ENCODE measurements at regions not wholly inside any gene's neighbourhood (a gene's known extent, or its start where the extent isn't known, plus 50 kb on each side); places are given as distances from the start of the nearest gene placed in this dataset.

GRCh38 chr15:31590609-31591008, 264.0 kb downstream of the KLF13 start:
- POLR2A ChIA-PET, result no interaction called here
- DNase-seq (no peak), ATAC-seq (no peak)
- Mint-ChIP-seq H3K4me3 (no peak overlapping the region), H3K27me3 (peaks cover 0 to 21% (median 13%) of the 10 kb centered on the region in 5 donors), H3K36me3 (no peaks in the 10 kb centered on the region), H3K4me1 (no peaks in the 10 kb centered on the region), H3K27ac (no peak overlapping the region), H3K9me3 (peaks cover 0 to 4% (median 0%) of the 10 kb centered on the region in 11 donors)
- H3K4me1 ChIP-seq (ENCODE audit: control insufficient read depth in 2 of 2, insufficient read depth in 2 of 2, low read length in 2 of 2), result no peaks in the 10 kb centered on the region
- H3K9me3 ChIP-seq (ENCODE audit: control insufficient read depth in 2 of 3, low read length in 3 of 3), result no peaks in the 10 kb centered on the region
- CTCF ChIA-PET, result no interaction called here
- H3K27ac ChIP-seq (ENCODE audit: low read depth, low read length), result no peak overlapping the region
- H3K27me3 ChIP-seq (ENCODE audit: control insufficient read depth in 2 of 2, insufficient read depth in 2 of 2, low read length in 2 of 2), result peaks cover 0 to 4% of the 10 kb centered on the region in 2 donors
- H3K4me3 ChIP-seq (ENCODE audit: low read length), result no peak overlapping the region
- intact Hi-C loops (cut with micrococcal nuclease), result no loop called here
- H3K36me3 ChIP-seq (ENCODE audit: control insufficient read depth in 2 of 3, insufficient read depth in 3 of 3, low read length in 3 of 3), result no peaks in the 10 kb centered on the region

- ChIA-PET CTCF (no interaction called here), POLR2A (no interaction called here)
- no peak for ATAC-seq
Observed at GRCh38 chr15:31591908-31592307, 265.3 kb downstream of the KLF13 start.

DNA sequence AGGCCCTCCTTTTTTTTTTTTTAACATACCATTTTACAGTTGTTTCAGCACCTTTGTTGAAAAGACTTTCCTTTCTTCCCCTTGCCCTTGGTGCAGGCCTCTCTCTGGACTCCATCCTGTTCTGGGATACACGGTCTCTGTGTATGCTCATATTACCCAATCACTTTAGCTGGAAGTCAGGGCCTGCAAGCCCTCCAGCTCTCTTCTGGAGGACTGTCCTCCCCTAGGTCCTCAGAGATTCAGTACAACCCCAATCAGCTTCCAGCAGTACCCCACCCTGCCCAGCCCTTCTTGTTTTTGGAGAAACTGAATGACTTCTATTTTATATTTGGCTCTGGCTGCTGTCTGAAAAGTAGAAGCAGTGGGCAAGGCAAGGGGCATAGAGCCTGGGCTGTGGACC, 270.8 kb downstream of the KLF13 start:
- intact Hi-C loops (cut with micrococcal nuclease), result no loop called here
- DNase-seq, result no peak
- no peaks in the 10 kb centered on the region for H3K27me3 ChIP-seq (ENCODE audit: control insufficient read depth in 2 of 2, insufficient read depth in 2 of 2, low read length in 2 of 2)
- Mint-ChIP-seq H3K9me3 (peaks cover 0 to 4% (median 0%) of the 10 kb centered on the region in 11 donors), H3K36me3 (no peaks in the 10 kb centered on the region), H3K27me3 (peaks cover 6 to 17% (median 16%) of the 10 kb centered on the region in 5 donors), H3K4me3 (no peak overlapping the region), H3K27ac (no peak overlapping the region), H3K4me1 (peaks cover 0 to 1% (median 0%) of the 10 kb centered on the region in 7 donors)
- ATAC-seq, result no peak
- H3K9me3 ChIP-seq (ENCODE audit: control insufficient read depth in 2 of 3, low read length in 3 of 3), result no peaks in the 10 kb centered on the region
- ChIA-PET CTCF (no interaction called here), POLR2A (no interaction called here)
- no peak overlapping the region for H3K27ac ChIP-seq (ENCODE audit: low read depth, low read length)
- no peaks in the 10 kb centered on the region for H3K36me3 ChIP-seq (ENCODE audit: control insufficient read depth in 2 of 3, insufficient read depth in 3 of 3, low read length in 3 of 3)
- no peaks in the 10 kb centered on the region for H3K4me1 ChIP-seq (ENCODE audit: control insufficient read depth in 2 of 2, insufficient read depth in 2 of 2, low read length in 2 of 2)
- no peak overlapping the region for H3K4me3 ChIP-seq (ENCODE audit: low read length)

More at GRCh38 chr15:31591908-31592307, 265.3 kb downstream of the KLF13 start:
- peaks cover 0 to 3% of the 10 kb centered on the region in 2 donors for H3K27me3 ChIP-seq (ENCODE audit: control insufficient read depth in 2 of 2, insufficient read depth in 2 of 2, low read length in 2 of 2)
- peaks cover 0 to 4% (median 0%) of the 10 kb centered on the region in 11 donors for H3K9me3 Mint-ChIP-seq
- H3K9me3 ChIP-seq (ENCODE audit: control insufficient read depth in 2 of 3, low read length in 3 of 3), result no peaks in the 10 kb centered on the region
- no peaks in the 10 kb centered on the region for H3K4me1 ChIP-seq (ENCODE audit: control insufficient read depth in 2 of 2, insufficient read depth in 2 of 2, low read length in 2 of 2)
- no peak overlapping the region for H3K4me3 ChIP-seq (ENCODE audit: low read length)
- DNase-seq, result no peak
- H3K4me1 Mint-ChIP-seq, result no peaks in the 10 kb centered on the region
- no peaks in the 10 kb centered on the region for H3K36me3 Mint-ChIP-seq
- H3K4me3 Mint-ChIP-seq, result no peak overlapping the region
- no peak overlapping the region for H3K27ac ChIP-seq (ENCODE audit: low read depth, low read length)
- peaks cover 0 to 14% (median 8%) of the 10 kb centered on the region in 5 donors for H3K27me3 Mint-ChIP-seq
- intact Hi-C loops (cut with micrococcal nuclease), result no loop called here
- H3K27ac Mint-ChIP-seq, result no peak overlapping the region
- no peaks in the 10 kb centered on the region for H3K36me3 ChIP-seq (ENCODE audit: control insufficient read depth in 2 of 3, insufficient read depth in 3 of 3, low read length in 3 of 3)

DNA sequence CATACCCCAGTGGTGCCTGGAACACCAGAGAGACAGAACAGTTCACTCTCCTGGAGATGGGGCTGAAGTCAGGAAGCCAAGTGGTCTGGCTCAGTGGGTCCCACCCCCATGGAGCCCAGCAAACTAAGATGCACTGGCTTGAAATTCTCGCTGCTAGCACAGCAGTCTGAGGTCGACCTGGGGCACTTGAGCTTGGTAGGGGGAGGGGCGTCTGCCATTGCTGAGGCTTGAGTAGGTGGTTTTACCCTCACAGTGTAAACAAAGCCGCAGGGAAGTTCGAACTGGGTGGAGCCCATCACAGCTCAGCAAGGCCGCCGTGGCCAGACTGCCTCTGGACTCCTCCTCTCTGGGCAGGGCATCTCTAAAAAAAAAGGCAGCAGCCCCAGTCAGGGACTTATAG, 272.0 kb downstream of the KLF13 start:
- CTCF ChIA-PET, result no interaction called here
- H3K9me3 Mint-ChIP-seq, result peaks cover 0 to 11% (median under 1%) of the 10 kb centered on the region in 11 donors
- Histone ChIP-seq H3K27me3 (ENCODE audit: control insufficient read depth in 2 of 2, insufficient read depth in 2 of 2, low read length in 2 of 2) (no peaks in the 10 kb centered on the region), H3K4me3 (ENCODE audit: low read length) (no peak overlapping the region), H3K9me3 (ENCODE audit: control insufficient read depth in 2 of 3, low read length in 3 of 3) (no peaks in the 10 kb centered on the region), H3K36me3 (ENCODE audit: control insufficient read depth in 2 of 3, insufficient read depth in 3 of 3, low read length in 3 of 3) (no peaks in the 10 kb centered on the region), H3K27ac (ENCODE audit: low read depth, low read length) (no peak overlapping the region), H3K4me1 (ENCODE audit: control insufficient read depth in 2 of 2, insufficient read depth in 2 of 2, low read length in 2 of 2) (no peaks in the 10 kb centered on the region)
- ATAC-seq (no peak), DNase-seq (no peak)
- POLR2A ChIA-PET, result no interaction called here
- no peak overlapping the region for H3K27ac Mint-ChIP-seq
- no peaks in the 10 kb centered on the region for H3K36me3 Mint-ChIP-seq
- intact Hi-C loops (cut with micrococcal nuclease), result no loop called here
- H3K4me3 Mint-ChIP-seq, result no peak overlapping the region
- H3K4me1 Mint-ChIP-seq, result peaks cover 0 to 1% (median 0%) of the 10 kb centered on the region in 7 donors
- H3K27me3 Mint-ChIP-seq, result peaks cover 6 to 20% (median 16%) of the 10 kb centered on the region in 5 donors

DNA sequence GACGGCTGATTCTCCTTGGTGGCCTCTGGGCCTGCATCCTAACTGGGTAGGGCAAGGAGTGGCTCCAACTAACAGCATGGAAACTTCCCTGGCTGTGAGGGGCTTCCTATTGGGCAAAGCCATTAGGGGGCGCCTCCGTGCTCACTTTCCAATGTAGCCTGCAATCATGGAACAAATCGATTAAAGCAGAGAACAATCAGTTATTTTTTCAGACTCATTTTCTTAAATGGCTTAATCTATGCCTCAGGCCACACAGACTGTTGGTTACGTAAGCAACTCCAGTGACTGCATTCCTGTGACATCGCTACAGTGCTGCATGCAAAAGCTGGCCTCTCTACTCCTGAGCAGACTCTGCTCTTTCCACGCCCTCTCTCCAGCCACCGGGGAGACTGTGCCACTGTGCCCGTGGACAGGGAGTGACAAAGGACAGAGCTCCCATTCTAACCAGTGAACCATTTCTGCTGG, 278.9 kb downstream of the KLF13 start:
- no peaks in the 10 kb centered on the region for H3K4me1 ChIP-seq (ENCODE audit: control insufficient read depth in 2 of 2, insufficient read depth in 2 of 2, low read length in 2 of 2)
- peaks cover 0 to 2% (median 0%) of the 10 kb centered on the region in 7 donors for H3K4me1 Mint-ChIP-seq
- no peaks in the 10 kb centered on the region for H3K36me3 Mint-ChIP-seq
- CTCF ChIA-PET, result no interaction called here
- H3K27me3 ChIP-seq (ENCODE audit: control insufficient read depth in 2 of 2, insufficient read depth in 2 of 2, low read length in 2 of 2), result no peaks in the 10 kb centered on the region
- no peak for DNase-seq
- intact Hi-C loops (cut with micrococcal nuclease), result no loop called here
- no peak overlapping the region for H3K4me3 Mint-ChIP-seq
- H3K9me3 Mint-ChIP-seq, result peaks cover 0 to 11% (median 2%) of the 10 kb centered on the region in 11 donors
- no peak overlapping the region for H3K4me3 ChIP-seq (ENCODE audit: low read length)
- no peak for ATAC-seq
- POLR2A ChIA-PET, result no interaction called here
- H3K27ac ChIP-seq (ENCODE audit: low read depth, low read length), result no peak overlapping the region
- no peaks in the 10 kb centered on the region for H3K36me3 ChIP-seq (ENCODE audit: control insufficient read depth in 2 of 3, insufficient read depth in 3 of 3, low read length in 3 of 3)
- no peaks in the 10 kb centered on the region for H3K9me3 ChIP-seq (ENCODE audit: control insufficient read depth in 2 of 3, low read length in 3 of 3)
- H3K27me3 Mint-ChIP-seq, result peaks cover 4 to 31% (median 24%) of the 10 kb centered on the region in 5 donors
- no peak overlapping the region for H3K27ac Mint-ChIP-seq

- Histone ChIP-seq H3K4me1 (ENCODE audit: control insufficient read depth in 2 of 2, insufficient read depth in 2 of 2, low read length in 2 of 2) (no peaks in the 10 kb centered on the region), H3K36me3 (ENCODE audit: control insufficient read depth in 2 of 3, insufficient read depth in 3 of 3, low read length in 3 of 3) (no peaks in the 10 kb centered on the region), H3K27ac (ENCODE audit: low read depth, low read length) (no peak overlapping the region), H3K27me3 (ENCODE audit: control insufficient read depth in 2 of 2, insufficient read depth in 2 of 2, low read length in 2 of 2) (no peaks in the 10 kb centered on the region), H3K9me3 (ENCODE audit: control insufficient read depth in 2 of 3, low read length in 3 of 3) (no peaks in the 10 kb centered on the region), H3K4me3 (ENCODE audit: low read length) (no peak overlapping the region)
- ChIA-PET POLR2A (no interaction called here), CTCF (no interaction called here)
- intact Hi-C loops (cut with micrococcal nuclease), result no loop called here
- Mint-ChIP-seq H3K27me3 (peaks cover 8 to 29% (median 23%) of the 10 kb centered on the region in 5 donors), H3K9me3 (peaks cover 0 to 11% (median 2%) of the 10 kb centered on the region in 11 donors), H3K27ac (no peak overlapping the region), H3K4me3 (no peak overlapping the region), H3K36me3 (no peaks in the 10 kb centered on the region), H3K4me1 (peaks cover 0 to 2% (median 0%) of the 10 kb centered on the region in 7 donors)
- DNase-seq (no peak), ATAC-seq (no peak)
Observed at GRCh38 chr15:31606194-31606669, 279.6 kb downstream of the KLF13 start.

DNA sequence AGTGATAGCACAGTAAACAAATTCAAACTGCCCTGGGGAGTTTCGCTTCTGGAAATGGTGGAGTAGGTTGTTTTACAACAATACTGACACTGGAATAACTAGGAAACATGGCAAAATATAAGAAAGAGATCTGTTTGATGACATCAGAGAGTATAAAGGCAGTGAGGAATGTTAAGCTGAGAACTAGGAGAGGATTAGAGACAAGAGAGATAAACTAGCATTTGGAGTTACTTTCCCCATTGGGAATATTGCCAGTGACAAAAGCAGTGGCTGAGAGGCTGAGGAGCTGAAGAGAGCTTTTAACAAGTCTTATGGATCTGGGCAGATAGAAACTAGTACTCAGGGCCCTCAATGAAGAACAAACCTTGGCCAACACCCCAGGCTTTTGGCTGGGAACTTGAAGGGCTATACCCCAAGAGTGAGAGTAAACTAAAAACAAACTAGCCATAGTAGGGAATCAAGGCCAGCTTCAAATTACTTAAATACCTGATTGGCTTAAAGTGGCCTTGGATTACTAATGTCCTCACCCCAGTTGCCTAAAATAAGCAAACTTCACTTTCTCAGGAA, 280.4 kb downstream of the KLF13 start:
- DNase-seq, result no peak
- Histone ChIP-seq H3K27me3 (ENCODE audit: control insufficient read depth in 2 of 2, insufficient read depth in 2 of 2, low read length in 2 of 2) (no peaks in the 10 kb centered on the region), H3K36me3 (ENCODE audit: control insufficient read depth in 2 of 3, insufficient read depth in 3 of 3, low read length in 3 of 3) (no peaks in the 10 kb centered on the region), H3K27ac (ENCODE audit: low read depth, low read length) (no peak overlapping the region), H3K4me1 (ENCODE audit: control insufficient read depth in 2 of 2, insufficient read depth in 2 of 2, low read length in 2 of 2) (no peaks in the 10 kb centered on the region), H3K9me3 (ENCODE audit: control insufficient read depth in 2 of 3, low read length in 3 of 3) (no peaks in the 10 kb centered on the region), H3K4me3 (ENCODE audit: low read length) (no peak overlapping the region)
- ChIA-PET CTCF (no interaction called here), POLR2A (no interaction called here)
- H3K27me3 Mint-ChIP-seq, result peaks cover 11 to 37% (median 21%) of the 10 kb centered on the region in 5 donors
- H3K4me1 Mint-ChIP-seq, result peaks cover 0 to 2% (median 0%) of the 10 kb centered on the region in 7 donors
- peaks cover 0 to 11% (median 2%) of the 10 kb centered on the region in 11 donors for H3K9me3 Mint-ChIP-seq
- no peak overlapping the region for H3K4me3 Mint-ChIP-seq
- intact Hi-C loops (cut with micrococcal nuclease), result no loop called here
- no peaks in the 10 kb centered on the region for H3K36me3 Mint-ChIP-seq
- no peak overlapping the region for H3K27ac Mint-ChIP-seq
- no peak for ATAC-seq
